ENCODE measurements at regions not wholly inside any gene's neighbourhood (a gene's known extent, or its start where the extent isn't known, plus 50 kb on each side); places are given as distances from the start of the nearest gene placed in this dataset.

GRCh38 chr21:14013056-14013603 lies 197.6 kb downstream of the LIPI start:
- no peak for TF ChIP-seq POLR2AphosphoS5 (IDR thresholded peaks at IDR 0.05)
- TF ChIP-seq POLR2A (IDR thresholded peaks at IDR 0.05) = no peak
- TF ChIP-seq CTCF (IDR thresholded peaks at IDR 0.05 in 8 of 11, conservative IDR thresholded peaks at IDR 0.05 in 3 of 11) = no peak
